ENCODE measurements at regions not wholly inside any gene's neighbourhood (a gene's known extent, or its start where the extent isn't known, plus 50 kb on each side); places are given as distances from the start of the nearest gene placed in this dataset.

DNA sequence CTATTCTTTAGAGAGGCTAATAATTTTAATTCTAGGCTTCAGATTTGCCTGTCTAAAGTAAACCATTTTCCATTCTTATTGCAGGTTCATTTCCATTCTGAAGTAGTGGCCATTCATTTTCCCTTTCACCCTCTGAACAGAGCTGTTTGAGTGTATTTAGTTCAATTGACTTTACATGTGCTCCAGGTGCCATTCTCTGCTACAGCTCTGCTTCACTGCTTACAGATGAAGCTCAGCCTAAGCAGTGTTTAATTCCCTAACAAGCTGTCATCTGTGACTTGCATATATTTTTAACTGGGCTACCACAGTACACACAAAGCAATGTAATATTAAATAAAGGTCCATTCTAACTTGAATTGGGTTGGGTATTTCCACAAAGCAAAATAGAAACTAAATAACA is 1031.6 kb downstream of the KCNT2 start:
- DNase-seq (ENCODE audit: low spot score) (no peak), ATAC-seq (ENCODE audit: insufficient number of reproducible peaks, low FRiP score, low read depth) (no peak)
- TF ChIP-seq CTCF (IDR thresholded peaks at IDR 0.05) = no peak
- H3K36me3 ChIP-seq = no peaks in the 10 kb centered on the region
- no peak overlapping the region for H3K4me3 ChIP-seq
- H3K27ac ChIP-seq = no peak overlapping the region
- H3K27me3 ChIP-seq (replicated peaks; ENCODE audit: insufficient read depth) = no peaks in the 10 kb centered on the region
- H3K4me1 ChIP-seq (ENCODE audit: control insufficient read depth in 1 of 2, low read depth in 2 of 2) = no peaks in the 10 kb centered on the region
- no peaks in the 10 kb centered on the region for H3K9me3 ChIP-seq

GRCh38 chr1:195574511-195574910 is 1033.7 kb downstream of the KCNT2 start:
- TF ChIP-seq CTCF (IDR thresholded peaks at IDR 0.05) = no peak
- no peak overlapping the region for H3K4me3 ChIP-seq
- no peak for DNase-seq (ENCODE audit: low spot score)
- no peak overlapping the region for H3K27ac ChIP-seq
- no peaks in the 10 kb centered on the region for H3K36me3 ChIP-seq
- H3K27me3 ChIP-seq (replicated peaks; ENCODE audit: insufficient read depth) = no peaks in the 10 kb centered on the region
- no peak for ATAC-seq (ENCODE audit: insufficient number of reproducible peaks, low FRiP score, low read depth)
- no peaks in the 10 kb centered on the region for H3K4me1 ChIP-seq (ENCODE audit: control insufficient read depth in 1 of 2, low read depth in 2 of 2)
- H3K9me3 ChIP-seq = no peaks in the 10 kb centered on the region

GRCh38 chr1:195569934-195570333 is 1038.3 kb downstream of the KCNT2 start:
- no peaks in the 10 kb centered on the region for H3K36me3 ChIP-seq
- H3K9me3 ChIP-seq = no peaks in the 10 kb centered on the region
- no peaks in the 10 kb centered on the region for H3K27me3 ChIP-seq (replicated peaks; ENCODE audit: insufficient read depth)
- no peak for ATAC-seq (ENCODE audit: insufficient number of reproducible peaks, low FRiP score, low read depth)
- H3K27ac ChIP-seq = no peak overlapping the region
- TF ChIP-seq CTCF (IDR thresholded peaks at IDR 0.05) = no peak
- no peaks in the 10 kb centered on the region for H3K4me1 ChIP-seq (ENCODE audit: control insufficient read depth in 1 of 2, low read depth in 2 of 2)
- H3K4me3 ChIP-seq = no peak overlapping the region
- DNase-seq (ENCODE audit: low spot score) = no peak

- Histone ChIP-seq H3K4me1 (ENCODE audit: control insufficient read depth in 1 of 2, low read depth in 2 of 2) (no peaks in the 10 kb centered on the region), H3K9me3 (no peaks in the 10 kb centered on the region), H3K27ac (no peak overlapping the region), H3K36me3 (no peaks in the 10 kb centered on the region), H3K27me3 (replicated peaks; ENCODE audit: insufficient read depth) (no peaks in the 10 kb centered on the region), H3K4me3 (no peak overlapping the region)
- ATAC-seq (ENCODE audit: insufficient number of reproducible peaks, low FRiP score, low read depth) (no peak), DNase-seq (ENCODE audit: low spot score) (no peak)
- no peak for TF ChIP-seq CTCF (IDR thresholded peaks at IDR 0.05)
Measured at GRCh38 chr1:195568389-195568788, 1039.9 kb downstream of the KCNT2 start.

GRCh38 chr1:195562074-195562473 is 1046.2 kb downstream of the KCNT2 start:
- Histone ChIP-seq H3K4me3 (no peak overlapping the region), H3K36me3 (no peaks in the 10 kb centered on the region), H3K27ac (no peak overlapping the region), H3K9me3 (no peaks in the 10 kb centered on the region), H3K4me1 (ENCODE audit: control insufficient read depth in 1 of 2, low read depth in 2 of 2) (no peaks in the 10 kb centered on the region), H3K27me3 (replicated peaks; ENCODE audit: insufficient read depth) (no peaks in the 10 kb centered on the region)
- no peak for TF ChIP-seq CTCF (IDR thresholded peaks at IDR 0.05)
- ATAC-seq (ENCODE audit: insufficient number of reproducible peaks, low FRiP score, low read depth) (no peak), DNase-seq (ENCODE audit: low spot score) (no peak)
